Endothelial cell of umbilical vein (primary cell): ENCODE measurements at regions not wholly inside any gene's neighbourhood (a gene's known extent, or its start where the extent isn't known, plus 50 kb on each side); places are given as distances from the start of the nearest gene placed in this dataset.

Source experiments
- BruUV-seq: library from RNA; stranded (reverse); fragments of 400-500 nt; replicated peaks from 2 replicates; lab custom pipeline; 2021; lab: Mats Ljungman, UMichigan
- CTCF ChIA-PET: fragments of 300-600, 350-600 bp; sonication (Branson Sonifier 250); formaldehyde crosslinking; loops from one replicate; lab custom pipeline; 2021; ENCODE audit warnings: antibody characterized with exemption, inconsistent platforms; lab: Charles Lee
- POLR2A ChIA-PET: fragments of 300-600, 350-600 bp; sonication (Branson Sonifier 250); formaldehyde crosslinking; loops from one replicate; lab custom pipeline; 2021; ENCODE audit warnings: antibody characterized with exemption, inconsistent platforms; lab: Charles Lee
- DNase-seq: peaks from one replicate; pipeline ENCODE4 v3.0.0-alpha.2; 2011; ENCODE audit warnings: low read depth, low spot score
- FAIRE-seq: peaks from 2 replicates; lab custom pipeline; 2011; peaks lifted over from hg19 to GRCh38; lab: Jason Lieb, UNC
- H2AFZ ChIP-seq: 2 replicates; pipeline ENCODE4 v1.6.0; 2012; ENCODE audit warnings: low read depth, low read length, control low read depth, inconsistent platforms
- H3K27ac ChIP-seq: 2 replicates; pipeline ENCODE4 v1.5.1; 2011; ENCODE audit warnings: low read depth, mild to moderate bottlenecking, control low read depth, low read length, moderate library complexity; ENCODE audit not compliant: insufficient read depth
- H3K27me3 ChIP-seq, 2 experiments: 2 replicates each; pipeline versions ENCODE4 v1.6.0 to v1.6.1; 2011; ENCODE audit warnings: low read length in 2 of 2, mixed read lengths in 1 of 2; ENCODE audit not compliant: control insufficient read depth in 2 of 2, insufficient read depth in 2 of 2
- H3K36me3 ChIP-seq, 2 experiments: 2 replicates in 1 of 2; 3 replicates in 1 of 2; pipeline ENCODE4 v1.5.1; 2011; ENCODE audit warnings: low read length in 2 of 2, mild to moderate bottlenecking in 1 of 2, moderate library complexity in 1 of 2; ENCODE audit not compliant: control insufficient read depth in 2 of 2, insufficient read depth in 2 of 2; ENCODE audit errors: extremely low read depth in 1 of 2
- H3K4me1 ChIP-seq: 3 replicates; pipeline ENCODE4 v1.5.1; 2011; ENCODE audit warnings: mild to moderate bottlenecking, low read length; ENCODE audit not compliant: control insufficient read depth, insufficient read depth; ENCODE audit errors: extremely low read depth
- H3K4me2 ChIP-seq: 2 replicates; pipeline ENCODE4 v1.6.1; 2011; ENCODE audit warnings: low read length, control low read depth, mixed read lengths; ENCODE audit not compliant: insufficient read depth
- H3K4me3 ChIP-seq, 3 experiments: fragments of 200-600 bp in 1 of 3; sonication (generic), shearing (Covaris generic) in 1 of 3; replicated peaks in 1 of 3; 2 replicates each; pipeline ENCODE4 v1.5.1; 2011 to 2016; ENCODE audit warnings: control low read depth in 3 of 3, low read length in 3 of 3, mild to moderate bottlenecking in 2 of 3, inconsistent platforms in 1 of 3, low read depth in 1 of 3, moderate library complexity in 1 of 3; ENCODE audit not compliant: insufficient read depth in 1 of 3
- H3K79me2 ChIP-seq: 2 replicates; pipeline ENCODE4 v1.6.0; 2012; ENCODE audit warnings: low read length, inconsistent platforms; ENCODE audit not compliant: control insufficient read depth, insufficient read depth
- H3K9ac ChIP-seq: replicated peaks from 2 replicates; pipeline ENCODE3; 2011; ENCODE audit warnings: low read length, control low read depth; ENCODE audit not compliant: insufficient read depth; ENCODE audit errors: extremely low read depth
- H3K9me1 ChIP-seq: replicated peaks from 3 replicates; pipeline ENCODE4 v1.6.0; 2011; ENCODE audit warnings: mild to moderate bottlenecking, low read length; ENCODE audit not compliant: control insufficient read depth, insufficient read depth; ENCODE audit errors: extremely low read depth
- H3K9me3 ChIP-seq: replicated peaks from 2 replicates; pipeline ENCODE4 v1.5.1; 2012; ENCODE audit warnings: low read length, inconsistent platforms; ENCODE audit not compliant: control insufficient read depth, insufficient read depth
- H4K20me1 ChIP-seq: replicated peaks from 2 replicates; pipeline ENCODE3; 2011; ENCODE audit warnings: mild to moderate bottlenecking, low read length; ENCODE audit not compliant: control insufficient read depth, insufficient read depth; ENCODE audit errors: extremely low read depth
- EZH2 ChIP-seq: IDR thresholded peaks from 2 replicates; pipeline ENCODE4 v1.6.1; 2012; ENCODE audit warnings: borderline replicate concordance, low read depth, mild to moderate bottlenecking, moderate library complexity, low read length, inconsistent platforms; ENCODE audit not compliant: severe bottlenecking
- FOS ChIP-seq: IDR thresholded peaks from 2 replicates; pipeline ENCODE4 v1.6.1; 2011; ENCODE audit warnings: mild to moderate bottlenecking, low read length, moderate library complexity, borderline replicate concordance; ENCODE audit not compliant: insufficient read depth
- GATA2 ChIP-seq: IDR thresholded peaks from 2 replicates; pipeline ENCODE4 v1.7.0; 2011; ENCODE audit warnings: low read depth, mild to moderate bottlenecking, moderate library complexity, mixed read lengths, low read length; ENCODE audit not compliant: insufficient read length, insufficient read depth
- JUN ChIP-seq: IDR thresholded peaks from 2 replicates; pipeline ENCODE4 v1.6.1; 2011; ENCODE audit warnings: borderline replicate concordance, low read depth; ENCODE audit not compliant: insufficient read length, insufficient read depth
- MYC ChIP-seq: IDR thresholded peaks from one replicate; pipeline ENCODE4 v1.6.1; 2011; ENCODE audit warnings: mild to moderate bottlenecking, low read depth, low read length
- POLR2A ChIP-seq: IDR thresholded peaks from 2 replicates; pipeline ENCODE4 v1.6.1; 2012; ENCODE audit warnings: low read depth, mild to moderate bottlenecking, control low read depth, low read length
- POLR2AphosphoS5 ChIP-seq: IDR thresholded peaks from 2 replicates; pipeline ENCODE4 v1.6.1; 2012; ENCODE audit warnings: low read depth, mild to moderate bottlenecking, control low read depth, low read length, moderate library complexity; ENCODE audit not compliant: insufficient read depth
- dilution Hi-C: fragments of 300-500 bp; cut with MboI; formaldehyde crosslinking; loops from one replicate; pipeline ENCODE4 v1.15.0; 2019; ENCODE audit warnings: low sequenced_read_pairs; ENCODE audit not compliant: extremely low pct_ligation_motif_present
- intact Hi-C: fragments of 100-400 bp; cut with micrococcal nuclease; formaldehyde crosslinking; loops from one replicate; pipeline ENCODE4 v1.10.0; 2022
- TF ChIP-seq, protein P1 (sequence below), 2 donors: IDR thresholded peaks; 1 replicate in 1 of 2; 2 replicates in 1 of 2; pipeline ENCODE4 v1.5.1; 2011; ENCODE audit warnings: low read length in 2 of 2, mild to moderate bottlenecking in 2 of 2, moderate library complexity in 2 of 2, control low read depth in 1 of 2, inconsistent platforms in 1 of 2, low read depth in 1 of 2; ENCODE audit not compliant: insufficient read depth in 1 of 2; ENCODE audit errors: extremely low read depth in 1 of 2
- TF ChIP-seq, protein P2 (sequence below): IDR thresholded peaks from 2 replicates; pipeline ENCODE4 v1.6.1; 2011; ENCODE audit not compliant: insufficient read depth, insufficient read length

DNA sequence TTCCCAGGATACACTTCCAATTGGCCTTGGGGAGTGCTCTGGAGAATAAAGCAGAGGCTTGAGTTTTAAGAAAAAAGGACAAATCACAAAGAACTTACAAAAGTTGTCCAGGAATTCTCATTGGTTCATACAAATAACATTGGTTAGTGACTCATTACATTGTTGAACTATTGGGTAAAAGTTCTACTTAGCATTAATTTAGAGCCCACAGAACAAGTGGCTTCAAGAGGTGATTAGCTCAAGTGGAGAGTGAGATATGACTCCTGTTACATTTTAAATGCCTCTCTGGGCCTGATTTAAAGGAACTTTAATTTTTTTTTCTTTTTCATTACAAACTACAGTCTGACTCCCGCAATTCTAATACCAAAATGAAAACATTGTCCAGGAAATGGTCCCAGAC, 72.9 kb downstream of the ASCL4 start:
- Histone ChIP-seq H3K9me1 (no peaks in the 10 kb centered on the region), H3K27ac (no peak overlapping the region), H3K4me2 (no peak overlapping the region), H4K20me1 (no peaks in the 10 kb centered on the region), H3K9me3 (no peaks in the 10 kb centered on the region), H3K4me1 (no peaks in the 10 kb centered on the region), H3K9ac (no peak overlapping the region), H2AFZ (no peak overlapping the region), H3K79me2 (no peaks in the 10 kb centered on the region), H3K27me3 (peaks cover 26 to 38% of the 10 kb centered on the region in 2 experiments), H3K36me3 (no peaks in the 10 kb centered on the region), H3K4me3 (no peak overlapping the region)
- BruUV-seq, result no TSS peak
- ChIA-PET POLR2A (no interaction called here), CTCF (interaction anchor here (1.3 kb wide), 1 partner anchor 13 kb away, joined by 3 read pairs; no protein-coding TSS in a partner anchor)
- TF ChIP-seq, protein P1, sequence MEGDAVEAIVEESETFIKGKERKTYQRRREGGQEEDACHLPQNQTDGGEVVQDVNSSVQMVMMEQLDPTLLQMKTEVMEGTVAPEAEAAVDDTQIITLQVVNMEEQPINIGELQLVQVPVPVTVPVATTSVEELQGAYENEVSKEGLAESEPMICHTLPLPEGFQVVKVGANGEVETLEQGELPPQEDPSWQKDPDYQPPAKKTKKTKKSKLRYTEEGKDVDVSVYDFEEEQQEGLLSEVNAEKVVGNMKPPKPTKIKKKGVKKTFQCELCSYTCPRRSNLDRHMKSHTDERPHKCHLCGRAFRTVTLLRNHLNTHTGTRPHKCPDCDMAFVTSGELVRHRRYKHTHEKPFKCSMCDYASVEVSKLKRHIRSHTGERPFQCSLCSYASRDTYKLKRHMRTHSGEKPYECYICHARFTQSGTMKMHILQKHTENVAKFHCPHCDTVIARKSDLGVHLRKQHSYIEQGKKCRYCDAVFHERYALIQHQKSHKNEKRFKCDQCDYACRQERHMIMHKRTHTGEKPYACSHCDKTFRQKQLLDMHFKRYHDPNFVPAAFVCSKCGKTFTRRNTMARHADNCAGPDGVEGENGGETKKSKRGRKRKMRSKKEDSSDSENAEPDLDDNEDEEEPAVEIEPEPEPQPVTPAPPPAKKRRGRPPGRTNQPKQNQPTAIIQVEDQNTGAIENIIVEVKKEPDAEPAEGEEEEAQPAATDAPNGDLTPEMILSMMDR (IDR thresholded peaks at IDR 0.05; ENCODE audit: extremely low read depth in 1 of 2, insufficient read depth in 1 of 2, low read depth in 1 of 2, low read length in 2 of 2), result no peak
- TF ChIP-seq EZH2 (no peak), MYC (no peak), POLR2A (no peak), GATA2 (no peak), POLR2AphosphoS5 (no peak), JUN (no peak), FOS (no peak)
- TF ChIP-seq, protein P2, sequence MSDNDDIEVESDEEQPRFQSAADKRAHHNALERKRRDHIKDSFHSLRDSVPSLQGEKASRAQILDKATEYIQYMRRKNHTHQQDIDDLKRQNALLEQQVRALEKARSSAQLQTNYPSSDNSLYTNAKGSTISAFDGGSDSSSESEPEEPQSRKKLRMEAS, result no peak
- dilution Hi-C loops (no loop called here), intact Hi-C loops (no loop called here)
- no peak for FAIRE-seq
- no peak for DNase-seq
